SK-N-DZ (cell line): ENCODE measurements at regions not wholly inside any gene's neighbourhood (a gene's known extent, or its start where the extent isn't known, plus 50 kb on each side); places are given as distances from the start of the nearest gene placed in this dataset.
A peak's percentile ranks its signal among the peaks of the same experiment; 100 is the strongest.
"Not testable (repeated sequence)": the region's sequence is repeated elsewhere in the genome, so short reads cannot be mapped to it uniquely, and the experiment has no call there.

ENCODE experiments used
- DNase-seq: peaks from one replicate; pipeline ENCODE4 v3.0.0-alpha.2; 2015; ENCODE audit warnings: low spot score

GRCh38 chr16:46519063-46519462 is 102.1 kb downstream of the SHCBP1 start:
- DNase-seq, result no peak

- no peak for DNase-seq
Measured at GRCh38 chr16:46496701-46497100, 124.5 kb downstream of the SHCBP1 start.

- DNase-seq, result no peak
Measured at GRCh38 chr16:46482895-46483294, 138.3 kb downstream of the SHCBP1 start.

- no peak for DNase-seq
Measured at GRCh38 chr16:46466239-46466638, 154.9 kb downstream of the SHCBP1 start.

GRCh38 chr16:46454801-46455200 is 166.4 kb downstream of the SHCBP1 start:
- DNase-seq, result not testable (repeated sequence)

- DNase-seq, result no peak
Measured at GRCh38 chr16:46428108-46429061, 192.8 kb downstream of the SHCBP1 start.

GRCh38 chr16:46427340-46428107 is 193.7 kb downstream of the SHCBP1 start:
- no peak for DNase-seq

- no peak for DNase-seq
Measured at GRCh38 chr16:46426336-46426735, 194.8 kb downstream of the SHCBP1 start.

GRCh38 chr16:46404028-46404427 is 217.2 kb downstream of the SHCBP1 start:
- DNase-seq, result no peak

GRCh38 chr16:46398559-46398958 is 222.6 kb downstream of the SHCBP1 start:
- not testable (repeated sequence) for DNase-seq

GRCh38 chr16:46396883-46397270 is 224.3 kb downstream of the SHCBP1 start:
- peak; percentile 15 for DNase-seq

- DNase-seq, result peak; percentile 19
Measured at GRCh38 chr16:46396131-46396882, 224.9 kb downstream of the SHCBP1 start.

GRCh38 chr16:46395391-46395921 is 225.7 kb downstream of the SHCBP1 start:
- DNase-seq, result peak; percentile 50

GRCh38 chr16:46394963-46395362 is 226.2 kb downstream of the SHCBP1 start:
- peak; percentile 82 for DNase-seq

- peak; percentile 21 for DNase-seq
Measured at GRCh38 chr16:46394149-46394548, 227.0 kb downstream of the SHCBP1 start.

GRCh38 chr16:46392930-46393722 is 228.1 kb downstream of the SHCBP1 start:
- DNase-seq, result peak; percentile 63

- DNase-seq, result peak; percentile 41
Measured at GRCh38 chr16:46390660-46391462, 230.3 kb downstream of the SHCBP1 start.

GRCh38 chr16:46389561-46390041 is 231.6 kb downstream of the SHCBP1 start:
- DNase-seq, result peak; percentile 96

GRCh38 chr16:46388939-46389491 is 232.2 kb downstream of the SHCBP1 start:
- not testable (repeated sequence) for DNase-seq
